KG1 (cell line): ENCODE measurements at regions not wholly inside any gene's neighbourhood (a gene's known extent, or its start where the extent isn't known, plus 50 kb on each side); places are given as distances from the start of the nearest gene placed in this dataset.

Experiments used
- DNase-seq: peaks from one replicate; lab custom pipeline; 2025; lab: John Stamatoyannopoulos, UW

- no peak for DNase-seq
These were observed 1817.2 kb downstream of the STIM2 start for GRCh38 chr4:28677808-28678207.

- DNase-seq = no peak
These were observed 1822.2 kb downstream of the STIM2 start for GRCh38 chr4:28682847-28683246.

GRCh38 chr4:28686618-28687017, 1826.0 kb downstream of the STIM2 start:
- no peak for DNase-seq

GRCh38 chr4:28690890-28691289, 1830.2 kb downstream of the STIM2 start:
- DNase-seq = no peak

GRCh38 chr4:28702571-28702970, 1841.9 kb downstream of the STIM2 start:
- DNase-seq = no peak

GRCh38 chr4:28709891-28710290, 1849.2 kb downstream of the STIM2 start:
- DNase-seq = no peak

GRCh38 chr4:28723371-28723770, 1862.7 kb downstream of the STIM2 start:
- no peak for DNase-seq

- DNase-seq = no peak
These were observed 1863.6 kb downstream of the STIM2 start for GRCh38 chr4:28724239-28724638.

- no peak for DNase-seq
These were observed 1869.7 kb downstream of the STIM2 start for GRCh38 chr4:28730304-28730703.

- no peak for DNase-seq
These were observed 1883.4 kb downstream of the STIM2 start for GRCh38 chr4:28744066-28744465.

GRCh38 chr4:28754376-28754775, 1893.7 kb downstream of the STIM2 start:
- DNase-seq = no peak

- no peak for DNase-seq
These were observed 1894.4 kb downstream of the STIM2 start for GRCh38 chr4:28755081-28755480.

- DNase-seq = no peak
These were observed 1898.4 kb downstream of the STIM2 start for GRCh38 chr4:28759064-28759463.

- DNase-seq = no peak
These were observed 1899.4 kb downstream of the STIM2 start for GRCh38 chr4:28760003-28760402.

GRCh38 chr4:28772066-28772465, 1911.4 kb downstream of the STIM2 start:
- no peak for DNase-seq

- no peak for DNase-seq
These were observed 1912.1 kb downstream of the STIM2 start for GRCh38 chr4:28772788-28773187.

GRCh38 chr4:28774344-28774743, 1913.7 kb downstream of the STIM2 start:
- no peak for DNase-seq

GRCh38 chr4:28776004-28776403, 1915.4 kb downstream of the STIM2 start:
- DNase-seq = no peak

- no peak for DNase-seq
These were observed 1923.5 kb downstream of the STIM2 start for GRCh38 chr4:28784188-28784587.

GRCh38 chr4:28787947-28788346, 1927.3 kb downstream of the STIM2 start:
- no peak for DNase-seq

- DNase-seq = no peak
These were observed 1928.4 kb downstream of the STIM2 start for GRCh38 chr4:28788929-28789490.

- DNase-seq = no peak
These were observed 1927.1 kb upstream of the PCDH7 start for GRCh38 chr4:28792917-28793597.

GRCh38 chr4:28799696-28800095, 1920.5 kb upstream of the PCDH7 start:
- DNase-seq = no peak

GRCh38 chr4:28811025-28811424, 1909.1 kb upstream of the PCDH7 start:
- no peak for DNase-seq
